Right lobe of liver (tissue), 6 donors: ENCODE measurements at regions not wholly inside any gene's neighbourhood (a gene's known extent, or its start where the extent isn't known, plus 50 kb on each side); places are given as distances from the start of the nearest gene placed in this dataset.

Experiments used
- ATAC-seq, 4 donors: fragments of 200-7000 bp; cut with Tn5 transposase; one replicate each; pipeline ENCODE4 v1.9.1; 2020; ENCODE audit warnings: mild to moderate bottlenecking in 4 of 4, moderate library complexity in 4 of 4
- DNase-seq, 3 donors: peaks; one replicate each; pipeline ENCODE4 v3.0.0-alpha.2; 2020
- H3K27ac ChIP-seq, 3 donors: fragments of 200-600 bp; one replicate each; pipeline ENCODE4 v1.8.0; 2022
- H3K27me3 ChIP-seq, 2 donors: fragments of 200-600 bp; one replicate each; pipeline ENCODE4 v1.8.0; 2022
- H3K36me3 ChIP-seq, 4 donors: fragments of 200-600 bp; sonication (generic) in 1 of 4; one replicate each; pipeline versions ENCODE4 v1.5.1 to v1.8.0; 2017 to 2022; ENCODE audit warnings: control low read depth in 1 of 4
- H3K4me1 ChIP-seq, 4 donors: fragments of 200-600 bp; sonication (generic) in 1 of 4; one replicate each; pipeline versions ENCODE4 v1.5.1 to v1.8.0; 2017 to 2022; ENCODE audit warnings: control low read depth in 1 of 4
- H3K4me3 ChIP-seq, 3 donors: fragments of 200-600 bp; one replicate each; pipeline ENCODE4 v1.8.0; 2022
- H3K9me3 ChIP-seq, 4 donors: fragments of 200-600 bp; sonication (generic) in 1 of 4; one replicate each; pipeline versions ENCODE4 v1.5.1 to v1.8.0; 2017 to 2022; ENCODE audit warnings: control low read depth in 1 of 4
- POLR2A ChIP-seq: fragments of 450-650 bp; IDR thresholded peaks from one replicate; pipeline ENCODE4 v1.6.1; 2017; ENCODE audit warnings: antibody characterized with exemption, mild to moderate bottlenecking
- WGBS: methylation state at CpG from one replicate; pipeline ENCODE4 v1.1.6; 2018; ENCODE audit warnings: low coverage, low lambda C conversion rate; ENCODE audit not compliant: insufficient coverage; ENCODE audit errors: missing lambda C conversion rate; 5-methylcytosine and 5-hydroxymethylcytosine counted together
- intact Hi-C, 2 donors: fragments of 100-400 bp; cut with DNase I; formaldehyde crosslinking; loops; one replicate each; pipeline versions ENCODE4 v1.11.2 to v1.14.1; 2022
- TF ChIP-seq, protein P1 (sequence below), 4 donors: fragments of 200-600 bp in 3 of 4; fragments of 450-650 bp in 1 of 4; IDR thresholded peaks; one replicate each; pipeline versions ENCODE4 v1.5.1 to v1.8.0; 2016 to 2022; ENCODE audit warnings: antibody characterized with exemption in 4 of 4, mild to moderate bottlenecking in 2 of 4
- donor health status: DM: no; HTN: yes; CAD: no.
- donor health status: DM: no; HTN: no; CAD: no.
- donor health status: DM: no; HTN: no; CAD: no.
- donor health status: DM: no; HTN: yes; CAD: no.
- donor health status: DM: no; HTN: yes; CAD: no.

DNA sequence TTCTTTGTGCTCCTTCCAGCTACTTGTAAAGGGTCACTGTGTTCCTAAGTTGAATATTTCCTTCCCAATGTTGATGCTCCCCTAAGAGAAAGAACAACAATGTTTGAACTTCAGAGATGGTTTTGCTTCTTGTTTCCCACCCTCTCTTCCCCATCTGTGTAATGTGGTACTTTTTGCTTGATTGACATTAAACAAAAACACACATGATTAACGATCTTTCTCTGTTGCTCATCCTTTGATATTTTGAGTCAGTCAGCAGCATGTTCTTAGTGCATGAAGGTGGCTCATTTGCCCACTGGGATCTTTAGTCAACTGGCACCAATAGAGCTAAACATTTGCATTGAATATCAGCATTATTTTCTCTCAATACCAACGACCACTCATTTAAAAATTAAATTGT, 313.0 kb upstream of the RIOK2 start:
- Histone ChIP-seq H3K27me3 (no peaks in the 10 kb centered on the region), H3K4me3 (no peak overlapping the region), H3K9me3 (no peaks in the 10 kb centered on the region), H3K27ac (no peak overlapping the region), H3K36me3 (no peaks in the 10 kb centered on the region), H3K4me1 (no peaks in the 10 kb centered on the region)
- intact Hi-C loops: no loop called here
- no peak for TF ChIP-seq POLR2A
- TF ChIP-seq, protein P1, sequence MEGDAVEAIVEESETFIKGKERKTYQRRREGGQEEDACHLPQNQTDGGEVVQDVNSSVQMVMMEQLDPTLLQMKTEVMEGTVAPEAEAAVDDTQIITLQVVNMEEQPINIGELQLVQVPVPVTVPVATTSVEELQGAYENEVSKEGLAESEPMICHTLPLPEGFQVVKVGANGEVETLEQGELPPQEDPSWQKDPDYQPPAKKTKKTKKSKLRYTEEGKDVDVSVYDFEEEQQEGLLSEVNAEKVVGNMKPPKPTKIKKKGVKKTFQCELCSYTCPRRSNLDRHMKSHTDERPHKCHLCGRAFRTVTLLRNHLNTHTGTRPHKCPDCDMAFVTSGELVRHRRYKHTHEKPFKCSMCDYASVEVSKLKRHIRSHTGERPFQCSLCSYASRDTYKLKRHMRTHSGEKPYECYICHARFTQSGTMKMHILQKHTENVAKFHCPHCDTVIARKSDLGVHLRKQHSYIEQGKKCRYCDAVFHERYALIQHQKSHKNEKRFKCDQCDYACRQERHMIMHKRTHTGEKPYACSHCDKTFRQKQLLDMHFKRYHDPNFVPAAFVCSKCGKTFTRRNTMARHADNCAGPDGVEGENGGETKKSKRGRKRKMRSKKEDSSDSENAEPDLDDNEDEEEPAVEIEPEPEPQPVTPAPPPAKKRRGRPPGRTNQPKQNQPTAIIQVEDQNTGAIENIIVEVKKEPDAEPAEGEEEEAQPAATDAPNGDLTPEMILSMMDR (IDR thresholded peaks at IDR 0.05): no peak
- DNase-seq: no peak
- WGBS: 48% methylated on average over 2 of the region's 2 CpGs
- no peak for ATAC-seq

DNA sequence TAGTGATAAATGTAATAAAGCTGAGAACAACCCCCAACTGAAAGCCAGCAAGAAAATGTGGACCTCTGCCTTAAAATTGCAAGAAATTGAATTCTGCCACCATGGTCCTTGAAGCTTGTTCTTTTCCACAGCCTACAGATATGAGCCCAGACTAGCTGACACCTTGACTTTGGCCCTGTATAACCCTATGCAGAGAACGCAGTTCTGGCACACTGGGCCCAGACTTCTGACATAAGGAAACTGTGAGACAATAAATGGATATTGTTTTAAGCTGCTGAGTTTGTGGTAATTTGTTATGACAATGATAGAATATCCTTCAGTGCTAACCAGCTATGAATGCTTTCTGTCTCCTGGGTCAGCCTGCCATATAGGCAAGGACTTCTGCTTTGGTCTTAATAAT, 315.6 kb upstream of the RIOK2 start:
- H3K27me3 ChIP-seq: no peaks in the 10 kb centered on the region
- ATAC-seq: no peak
- no peak overlapping the region for H3K27ac ChIP-seq
- H3K4me1 ChIP-seq: no peaks in the 10 kb centered on the region
- H3K9me3 ChIP-seq: no peaks in the 10 kb centered on the region
- no peaks in the 10 kb centered on the region for H3K36me3 ChIP-seq
- DNase-seq: peak in 1 of 3 donors; percentile 3
- TF ChIP-seq POLR2A: no peak
- TF ChIP-seq, protein P1 (IDR thresholded peaks at IDR 0.05): no peak
- no peak overlapping the region for H3K4me3 ChIP-seq
- 75% methylated on average over 1 of the region's 1 CpG for WGBS
- intact Hi-C loops: no loop called here

DNA sequence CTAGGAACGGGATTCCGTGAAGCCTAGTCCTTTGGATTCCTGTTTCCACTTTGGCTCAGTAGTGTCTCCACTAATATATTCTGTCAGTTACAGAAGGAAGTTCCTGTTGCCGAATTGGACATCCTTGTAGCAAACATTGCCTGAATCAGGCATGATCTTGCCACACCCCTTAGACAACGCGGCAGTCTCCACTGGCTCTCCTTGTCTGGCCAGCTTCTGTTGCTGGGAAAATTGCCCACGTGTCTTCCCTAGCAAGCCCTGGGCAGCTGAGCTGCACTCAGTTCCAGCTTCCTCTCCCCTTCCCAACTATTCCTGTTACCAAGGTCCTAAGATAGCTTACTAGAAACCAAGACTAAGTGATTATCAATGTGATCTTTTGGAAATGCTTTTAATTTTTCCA, 316.6 kb upstream of the RIOK2 start:
- TF ChIP-seq POLR2A: no peak
- TF ChIP-seq, protein P1 (IDR thresholded peaks at IDR 0.05): no peak
- no peak overlapping the region for H3K4me3 ChIP-seq
- H3K36me3 ChIP-seq: no peaks in the 10 kb centered on the region
- H3K27ac ChIP-seq: no peak overlapping the region
- intact Hi-C loops: no loop called here
- DNase-seq (peak in 1 of 3 donors; percentile 8), ATAC-seq (no peak)
- H3K4me1 ChIP-seq: no peaks in the 10 kb centered on the region
- H3K9me3 ChIP-seq: no peaks in the 10 kb centered on the region
- H3K27me3 ChIP-seq: no peaks in the 10 kb centered on the region
- WGBS: 63% methylated on average over 4 of the region's 6 CpGs

DNA sequence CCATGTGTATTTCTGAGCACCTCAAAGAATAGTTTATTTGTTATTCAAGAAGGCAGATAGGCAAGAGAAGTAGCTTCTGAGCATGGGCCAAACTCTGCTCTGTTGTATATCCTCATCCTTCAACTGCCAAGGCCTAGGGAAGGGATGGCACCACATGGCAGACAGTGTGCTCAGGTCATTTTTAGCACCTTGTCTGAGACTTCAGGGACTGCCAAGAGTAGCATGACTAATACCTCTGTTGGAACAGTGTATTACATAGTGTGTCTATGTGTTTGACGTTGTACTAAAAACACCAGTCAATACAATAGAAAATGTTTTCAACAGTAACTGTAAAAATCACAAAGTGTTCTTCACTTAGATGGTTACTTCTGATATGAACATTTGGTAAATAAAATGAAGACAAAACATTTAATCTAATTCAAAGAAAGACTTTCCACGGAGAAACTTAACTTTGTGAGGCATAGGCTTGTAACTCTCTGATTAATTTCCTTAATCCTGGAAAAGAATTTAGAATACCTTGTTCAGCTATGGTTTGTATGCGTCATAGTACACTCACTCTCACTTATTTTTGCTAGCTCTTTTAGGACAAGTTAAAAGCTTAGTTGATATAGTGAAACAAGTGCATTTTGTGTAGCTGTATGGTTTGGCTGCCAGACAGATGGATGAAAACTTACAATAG, 318.4 kb upstream of the RIOK2 start:
- H3K27ac ChIP-seq: no peak overlapping the region
- H3K4me3 ChIP-seq: no peak overlapping the region
- no peaks in the 10 kb centered on the region for H3K4me1 ChIP-seq
- no peak for DNase-seq
- WGBS: 63% methylated on average over 3 of the region's 3 CpGs
- H3K9me3 ChIP-seq: no peaks in the 10 kb centered on the region
- TF ChIP-seq POLR2A: no peak
- TF ChIP-seq, protein P1 (IDR thresholded peaks at IDR 0.05): no peak
- intact Hi-C loops: no loop called here
- ATAC-seq: no peak
- H3K27me3 ChIP-seq: no peaks in the 10 kb centered on the region
- H3K36me3 ChIP-seq: no peaks in the 10 kb centered on the region

DNA sequence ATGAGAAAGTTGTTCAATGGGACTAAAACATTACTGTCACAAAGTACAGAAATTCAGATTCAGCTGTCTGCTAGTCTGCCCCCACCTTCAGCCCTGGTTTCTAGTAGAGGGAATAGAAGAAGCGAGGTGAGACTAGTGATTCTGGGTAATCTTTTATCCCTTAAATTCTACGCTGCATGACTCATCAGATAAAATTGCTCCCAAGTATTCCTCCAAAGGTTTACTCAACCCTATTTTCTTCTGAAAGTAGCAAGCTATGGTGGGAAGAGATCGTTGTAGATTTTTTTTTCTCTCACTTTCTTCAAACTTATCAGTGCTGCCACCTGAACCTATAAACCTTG, 318.9 kb upstream of the RIOK2 start:
- Histone ChIP-seq H3K4me3 (no peak overlapping the region), H3K9me3 (no peaks in the 10 kb centered on the region), H3K36me3 (no peaks in the 10 kb centered on the region), H3K4me1 (no peaks in the 10 kb centered on the region), H3K27ac (no peak overlapping the region), H3K27me3 (no peaks in the 10 kb centered on the region)
- no peak for ATAC-seq
- WGBS: 58% methylated on average over 3 of the region's 3 CpGs
- intact Hi-C loops: no loop called here
- DNase-seq: no peak
- TF ChIP-seq, protein P1 (IDR thresholded peaks at IDR 0.05): no peak
- TF ChIP-seq POLR2A: no peak
